Adrenal gland (tissue), 9 donors: ENCODE measurements at regions not wholly inside any gene's neighbourhood (a gene's known extent, or its start where the extent isn't known, plus 50 kb on each side); places are given as distances from the start of the nearest gene placed in this dataset.

ENCODE experiments used
- DNase-seq, 7 donors: peaks; one replicate each; pipeline ENCODE4 v3.0.0-alpha.2; 2019 to 2020
- H3K27ac ChIP-seq, 5 donors: fragments of 200-600 bp; sonication (generic) in 4 of 5; 1 replicate in 3 of 5; 2 replicates in 2 of 5; pipeline versions ENCODE4 v1.5.1 to v1.8.0; 2016 to 2020; ENCODE audit warnings: mild to moderate bottlenecking in 1 of 5
- H3K27me3 ChIP-seq: fragments of 200-600 bp; 2 replicates; pipeline ENCODE4 v1.8.0; 2021
- H3K36me3 ChIP-seq, 2 donors: fragments of 200-600 bp; replicated peaks in 1 of 2; 1 replicate in 1 of 2; 2 replicates in 1 of 2; pipeline versions ENCODE4 v1.5.1 to v1.8.0; 2018 to 2022
- H3K4me1 ChIP-seq, 2 donors: fragments of 200-600 bp; replicated peaks in 1 of 2; 1 replicate in 1 of 2; 2 replicates in 1 of 2; pipeline versions ENCODE4 v1.5.1 to v1.8.0; 2018 to 2021
- H3K4me3 ChIP-seq, 4 donors: fragments of 200-600 bp; sonication (generic) in 3 of 4; one replicate each; pipeline ENCODE4 v1.5.1; 2016 to 2018
- H3K9me3 ChIP-seq, 3 donors: fragments of 200-600 bp; sonication (generic) in 1 of 3; replicated peaks in 1 of 3; 1 replicate in 2 of 3; 2 replicates in 1 of 3; pipeline versions ENCODE4 v1.5.1 to v1.8.0; 2016 to 2021
- CTCF ChIP-seq, 6 experiments: fragments of 450-650 bp in 4 of 6; fragments of 200-600 bp in 2 of 6; sonication (generic) in 1 of 6; IDR thresholded peaks; 1 replicate in 5 of 6; 2 replicates in 1 of 6; pipeline versions ENCODE4 v1.5.1 to v1.8.0; 2016 to 2021; ENCODE audit warnings: antibody characterized with exemption in 6 of 6, mild to moderate bottlenecking in 2 of 6, moderate library complexity in 1 of 6
- POLR2A ChIP-seq, 2 donors: fragments of 450-650 bp; IDR thresholded peaks; one replicate each; pipeline ENCODE4 v1.6.1; 2017; ENCODE audit warnings: antibody characterized with exemption in 2 of 2, mild to moderate bottlenecking in 2 of 2, moderate library complexity in 1 of 2
- WGBS, 4 donors: extraction: QIAGEN DNeasy Blood & Tissue Kit in 2 of 4; methylation state at CpG; one replicate each; pipeline versions ENCODE4 v1.1.5 to v1.1.7; 2013 to 2017; 5-methylcytosine and 5-hydroxymethylcytosine counted together
- intact Hi-C, 2 donors: fragments of 100-400 bp; cut with DNase I; formaldehyde crosslinking; loops; one replicate each; pipeline versions ENCODE4 v1.14.1 to v1.15.0; 2022 to 2023
- donor health status: healthy with polysubstance abuse.
- donor health status: Bipolar disorder and iron deficiency.
- donor health status: DM: yes; HTN: yes; CAD: no.
- donor health status: DM: no; HTN: no; CAD: no.
- donor health status: DM: no; HTN: no; CAD: no.

GRCh38 chr12:76636121-76636692, 76.6 kb upstream of the OSBPL8 start:
- Histone ChIP-seq H3K4me3 (no peak overlapping the region), H3K27me3 (no peaks in the 10 kb centered on the region), H3K36me3 (no peaks in the 10 kb centered on the region), H3K9me3 (no peaks in the 10 kb centered on the region), H3K27ac (no peak overlapping the region), H3K4me1 (no peaks in the 10 kb centered on the region)
- TF ChIP-seq CTCF (IDR thresholded peaks at IDR 0.05) (no peak), POLR2A (IDR thresholded peaks at IDR 0.05) (no peak)
- WGBS, 4 donors: 73 to 84% (median 76%) methylated on average over 5 of the region's 5 CpGs
- DNase-seq: no peak
- intact Hi-C loops: no loop called here

- H3K4me3 ChIP-seq: no peak overlapping the region
- TF ChIP-seq POLR2A (IDR thresholded peaks at IDR 0.05): no peak
- intact Hi-C loops: no loop called here
- H3K36me3 ChIP-seq: no peaks in the 10 kb centered on the region
- no peak for DNase-seq
- WGBS, 4 donors: 83 to 90% (median 85%) methylated on average over 3 of the region's 3 CpGs
- H3K27me3 ChIP-seq: no peaks in the 10 kb centered on the region
- no peak overlapping the region for H3K27ac ChIP-seq
- H3K9me3 ChIP-seq: no peaks in the 10 kb centered on the region
- H3K4me1 ChIP-seq: no peaks in the 10 kb centered on the region
Measured at GRCh38 chr12:76637807-76638206, 78.2 kb upstream of the OSBPL8 start.

DNA sequence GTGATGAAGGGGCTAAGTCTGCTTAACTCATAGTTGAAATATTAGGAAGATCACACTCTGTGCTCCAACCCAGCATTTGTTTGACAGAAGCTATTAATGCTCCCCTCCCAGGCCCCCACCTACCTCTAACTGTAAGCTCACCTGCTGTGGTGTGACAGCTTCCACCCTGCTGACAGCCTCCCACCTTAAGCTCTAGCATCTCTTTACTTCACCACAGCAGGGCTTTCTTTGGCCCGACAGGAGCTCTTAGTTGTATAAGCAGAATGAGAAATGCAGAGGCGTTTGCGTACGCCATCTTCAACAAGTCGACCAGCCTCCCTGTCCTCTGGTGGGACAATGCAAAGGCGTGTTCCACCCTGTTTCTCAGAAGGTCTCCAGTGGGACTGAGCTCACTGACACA, 80.1 kb upstream of the OSBPL8 start:
- Histone ChIP-seq H3K4me3 (no peak overlapping the region), H3K36me3 (no peaks in the 10 kb centered on the region), H3K4me1 (no peaks in the 10 kb centered on the region), H3K9me3 (no peaks in the 10 kb centered on the region), H3K27me3 (no peaks in the 10 kb centered on the region), H3K27ac (no peak overlapping the region)
- TF ChIP-seq CTCF (IDR thresholded peaks at IDR 0.05) (no peak), POLR2A (IDR thresholded peaks at IDR 0.05) (no peak)
- intact Hi-C loops: no loop called here
- 87 to 90% (median 88%) methylated on average over 6 of the region's 6 CpGs for WGBS, 4 donors
- DNase-seq: no peak

GRCh38 chr12:76641073-76641472, 81.5 kb upstream of the OSBPL8 start:
- no peaks in the 10 kb centered on the region for H3K4me1 ChIP-seq

More at GRCh38 chr12:76641073-76641472, 81.5 kb upstream of the OSBPL8 start:
- Histone ChIP-seq H3K4me3 (no peak overlapping the region), H3K36me3 (no peaks in the 10 kb centered on the region), H3K27ac (no peak overlapping the region), H3K9me3 (no peaks in the 10 kb centered on the region), H3K27me3 (no peaks in the 10 kb centered on the region)
- no peak for TF ChIP-seq POLR2A (IDR thresholded peaks at IDR 0.05)
- no peak for TF ChIP-seq CTCF (IDR thresholded peaks at IDR 0.05)
- WGBS, 4 donors: 61 to 80% (median 65%) methylated on average over 1 of the region's 1 CpG
- intact Hi-C loops: no loop called here
- DNase-seq: no peak
